Esophagus muscularis mucosa (tissue), 3 donors: ENCODE measurements at regions not wholly inside any gene's neighbourhood (a gene's known extent, or its start where the extent isn't known, plus 50 kb on each side); places are given as distances from the start of the nearest gene placed in this dataset.

Experiments
- EP300 ChIP-seq: sonication (generic); formaldehyde crosslinking; IDR thresholded peaks from one replicate; pipeline ENCODE4 v1.6.1; 2017; ENCODE audit warnings: antibody characterized with exemption
- TF ChIP-seq, protein P1 (sequence below), 3 experiments: fragments of 200-600 bp in 2 of 3; fragments of 450-650 bp in 1 of 3; sonication (generic) in 2 of 3; IDR thresholded peaks; one replicate each; pipeline ENCODE4 v1.5.1; 2017 to 2019; ENCODE audit warnings: antibody characterized with exemption in 3 of 3, mild to moderate bottlenecking in 2 of 3, moderate library complexity in 1 of 3

DNA sequence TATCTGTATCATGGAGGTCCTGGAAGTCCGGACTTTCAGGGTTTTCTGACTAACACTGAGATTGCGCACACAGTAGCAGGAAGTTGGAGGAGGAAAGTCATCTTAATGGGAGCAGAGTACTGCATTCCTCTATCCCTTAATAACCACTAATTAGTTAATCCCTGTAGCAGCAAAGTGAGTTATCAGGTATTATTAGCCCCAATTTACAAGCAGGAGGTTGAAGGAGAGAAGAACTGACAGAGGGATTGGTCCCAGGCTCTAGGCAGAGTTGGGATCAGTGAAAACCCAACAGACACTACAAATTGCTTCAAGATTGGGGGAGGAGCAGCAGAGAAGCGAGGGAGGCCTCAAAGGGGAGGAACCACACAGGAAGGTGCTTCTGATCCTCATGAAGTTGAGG lies 74.5 kb upstream of the XPA start:
- TF ChIP-seq, protein P1, sequence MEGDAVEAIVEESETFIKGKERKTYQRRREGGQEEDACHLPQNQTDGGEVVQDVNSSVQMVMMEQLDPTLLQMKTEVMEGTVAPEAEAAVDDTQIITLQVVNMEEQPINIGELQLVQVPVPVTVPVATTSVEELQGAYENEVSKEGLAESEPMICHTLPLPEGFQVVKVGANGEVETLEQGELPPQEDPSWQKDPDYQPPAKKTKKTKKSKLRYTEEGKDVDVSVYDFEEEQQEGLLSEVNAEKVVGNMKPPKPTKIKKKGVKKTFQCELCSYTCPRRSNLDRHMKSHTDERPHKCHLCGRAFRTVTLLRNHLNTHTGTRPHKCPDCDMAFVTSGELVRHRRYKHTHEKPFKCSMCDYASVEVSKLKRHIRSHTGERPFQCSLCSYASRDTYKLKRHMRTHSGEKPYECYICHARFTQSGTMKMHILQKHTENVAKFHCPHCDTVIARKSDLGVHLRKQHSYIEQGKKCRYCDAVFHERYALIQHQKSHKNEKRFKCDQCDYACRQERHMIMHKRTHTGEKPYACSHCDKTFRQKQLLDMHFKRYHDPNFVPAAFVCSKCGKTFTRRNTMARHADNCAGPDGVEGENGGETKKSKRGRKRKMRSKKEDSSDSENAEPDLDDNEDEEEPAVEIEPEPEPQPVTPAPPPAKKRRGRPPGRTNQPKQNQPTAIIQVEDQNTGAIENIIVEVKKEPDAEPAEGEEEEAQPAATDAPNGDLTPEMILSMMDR (IDR thresholded peaks at IDR 0.05), result no peak
- no peak for TF ChIP-seq EP300
